ENCODE measurements at regions not wholly inside any gene's neighbourhood (a gene's known extent, or its start where the extent isn't known, plus 50 kb on each side); places are given as distances from the start of the nearest gene placed in this dataset.

GRCh38 chr4:16322183-16322582 is 95.9 kb upstream of the TAPT1 start:
- Histone ChIP-seq H3K27me3 (ENCODE audit: control insufficient read depth in 1 of 2, insufficient read depth in 1 of 2, low read length in 2 of 2) (peaks cover 0 to 10% of the 10 kb centered on the region in 2 experiments), H2BK12ac (ENCODE audit: low read length in 2 of 2) (no peak overlapping the region), H2AK5ac (ENCODE audit: low read length, severe bottlenecking) (no peak overlapping the region), H2AFZ (ENCODE audit: low read depth, low read length) (no peak overlapping the region), H3K4me1 (ENCODE audit: control insufficient read depth, insufficient read depth, low read depth, low read length) (no peaks in the 10 kb centered on the region), H3K23ac (ENCODE audit: low read length in 2 of 2) (no peak overlapping the region), H4K91ac (ENCODE audit: low read length) (no peak overlapping the region), H3K4me2 (ENCODE audit: low read length, poor library complexity, severe bottlenecking) (no peak overlapping the region), H4K8ac (ENCODE audit: low read length) (no peak overlapping the region), H3K18ac (ENCODE audit: low read depth in 1 of 2, low read length in 2 of 2) (no peak overlapping the region), H2BK15ac (ENCODE audit: low read depth, poor library complexity, severe bottlenecking) (no peak overlapping the region), H3K36me3 (ENCODE audit: control insufficient read depth in 1 of 2, insufficient read depth in 2 of 2, low read depth in 1 of 2, low read length in 2 of 2) (no peaks in the 10 kb centered on the region), H2BK120ac (ENCODE audit: low read depth, low read length) (no peak overlapping the region), H3K4ac (ENCODE audit: low read depth in 1 of 2, low read length in 2 of 2) (no peak overlapping the region), H3K27ac (ENCODE audit: low read length, poor library complexity, severe bottlenecking) (no peak overlapping the region), H3K9me3 (ENCODE audit: control insufficient read depth, low read length) (peaks cover 2% of the 10 kb centered on the region), H3K79me1 (replicated peaks; ENCODE audit: low read length, poor library complexity, severe bottlenecking) (no peaks in the 10 kb centered on the region), H2BK5ac (ENCODE audit: low read depth, low read length, poor library complexity, severe bottlenecking) (no peak overlapping the region), H3K9ac (ENCODE audit: low read length) (no peak overlapping the region), H3K4me3 (ENCODE audit: insufficient read depth in 1 of 2, low read depth in 1 of 2, low read length in 2 of 2) (no peak overlapping the region), H3K14ac (ENCODE audit: low read length in 2 of 2) (no peak overlapping the region)
- no peak for DNase-seq
- WGBS = no CpG with 5 or more reads among the region's 1 CpG

GRCh38 chr4:16315456-16315855 is 89.2 kb upstream of the TAPT1 start:
- no peak overlapping the region for H2AFZ ChIP-seq (ENCODE audit: low read depth, low read length)
- H2AK5ac ChIP-seq (ENCODE audit: low read length, severe bottlenecking) = no peak overlapping the region
- H3K4me1 ChIP-seq (ENCODE audit: control insufficient read depth, insufficient read depth, low read depth, low read length) = no peaks in the 10 kb centered on the region
- H2BK5ac ChIP-seq (ENCODE audit: low read depth, low read length, poor library complexity, severe bottlenecking) = no peak overlapping the region
- no peak overlapping the region for H2BK15ac ChIP-seq (ENCODE audit: low read depth, poor library complexity, severe bottlenecking)
- H2BK12ac ChIP-seq (ENCODE audit: low read length in 2 of 2) = no peak overlapping the region
- peaks cover 2% of the 10 kb centered on the region for H3K9me3 ChIP-seq (ENCODE audit: control insufficient read depth, low read length)
- H3K4me3 ChIP-seq (ENCODE audit: insufficient read depth in 1 of 2, low read depth in 1 of 2, low read length in 2 of 2) = no peak overlapping the region
- no peak overlapping the region for H3K9ac ChIP-seq (ENCODE audit: low read length)
- H2BK120ac ChIP-seq (ENCODE audit: low read depth, low read length) = no peak overlapping the region
- no peaks in the 10 kb centered on the region for H3K27me3 ChIP-seq (ENCODE audit: control insufficient read depth in 1 of 2, insufficient read depth in 1 of 2, low read length in 2 of 2)
- no peak overlapping the region for H4K91ac ChIP-seq (ENCODE audit: low read length)
- H3K23ac ChIP-seq (ENCODE audit: low read length in 2 of 2) = no peak overlapping the region
- no peak overlapping the region for H3K14ac ChIP-seq (ENCODE audit: low read length in 2 of 2)
- no peak overlapping the region for H3K18ac ChIP-seq (ENCODE audit: low read depth in 1 of 2, low read length in 2 of 2)
- no peak overlapping the region for H3K27ac ChIP-seq (ENCODE audit: low read length, poor library complexity, severe bottlenecking)
- no peaks in the 10 kb centered on the region for H3K36me3 ChIP-seq (ENCODE audit: control insufficient read depth in 1 of 2, insufficient read depth in 2 of 2, low read depth in 1 of 2, low read length in 2 of 2)
- no peak overlapping the region for H3K4me2 ChIP-seq (ENCODE audit: low read length, poor library complexity, severe bottlenecking)
- WGBS = 94% methylated on average over 8 of the region's 8 CpGs
- H4K8ac ChIP-seq (ENCODE audit: low read length) = no peak overlapping the region
- no peak for DNase-seq
- H3K79me1 ChIP-seq (replicated peaks; ENCODE audit: low read length, poor library complexity, severe bottlenecking) = no peaks in the 10 kb centered on the region
- no peak overlapping the region for H3K4ac ChIP-seq (ENCODE audit: low read depth in 1 of 2, low read length in 2 of 2)

DNA sequence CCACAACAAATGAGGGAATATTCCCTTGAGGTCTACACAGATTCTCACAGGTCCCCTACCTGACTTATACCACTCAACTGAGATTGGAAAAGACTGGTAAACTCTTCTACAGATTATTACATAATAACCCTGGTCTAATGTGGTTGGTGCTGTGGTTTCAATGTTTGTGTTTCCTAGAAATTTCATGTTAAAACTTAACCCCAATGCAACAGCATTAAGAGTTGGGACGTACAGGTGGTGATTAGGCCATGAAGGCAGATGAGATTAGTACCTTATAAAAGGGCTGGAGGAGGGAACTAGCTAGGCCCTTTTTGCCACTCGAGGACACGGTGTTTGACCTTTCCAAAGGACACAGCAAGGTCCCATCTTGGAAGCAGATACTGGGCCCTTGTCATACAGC is 84.3 kb upstream of the TAPT1 start:
- no peak overlapping the region for H4K91ac ChIP-seq (ENCODE audit: low read length)
- H2BK5ac ChIP-seq (ENCODE audit: low read depth, low read length, poor library complexity, severe bottlenecking) = no peak overlapping the region
- WGBS = 77% methylated on average over 3 of the region's 3 CpGs

DNA sequence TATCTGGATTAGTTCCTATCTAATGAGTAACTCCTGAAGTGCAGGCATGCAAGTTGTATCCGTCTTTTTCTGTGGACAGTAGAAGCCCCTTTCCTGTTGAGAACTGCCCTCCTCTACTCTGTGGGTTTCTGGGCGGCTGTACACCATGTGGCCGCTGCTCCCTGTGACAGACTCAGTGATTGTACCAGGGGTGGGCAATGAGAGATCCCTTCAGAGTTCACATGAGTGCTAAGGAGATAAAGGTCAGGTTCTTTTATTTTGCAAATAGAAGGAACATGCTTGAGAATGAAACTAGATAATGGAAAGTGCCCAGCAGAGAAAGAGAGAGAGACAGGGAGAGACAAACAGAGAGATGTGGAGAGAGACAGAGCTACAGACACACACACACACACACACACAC is 76.4 kb upstream of the TAPT1 start:
- H3K23ac ChIP-seq (ENCODE audit: low read length in 2 of 2) = no peak overlapping the region
- peak overlapping the region; percentile 28 for H4K8ac ChIP-seq (ENCODE audit: low read length)
- H2AK5ac ChIP-seq (ENCODE audit: low read length, severe bottlenecking) = no peak overlapping the region
- no peak overlapping the region for H3K18ac ChIP-seq (ENCODE audit: low read depth in 1 of 2, low read length in 2 of 2)
- no peak overlapping the region for H2BK5ac ChIP-seq (ENCODE audit: low read depth, low read length, poor library complexity, severe bottlenecking)
- no peak overlapping the region for H2BK15ac ChIP-seq (ENCODE audit: low read depth, poor library complexity, severe bottlenecking)
- no peak overlapping the region for H2BK12ac ChIP-seq (ENCODE audit: low read length in 2 of 2)
- DNase-seq = peak; percentile 5
- H3K4me3 ChIP-seq (ENCODE audit: insufficient read depth in 1 of 2, low read depth in 1 of 2, low read length in 2 of 2) = no peak overlapping the region
- H2BK120ac ChIP-seq (ENCODE audit: low read depth, low read length) = no peak overlapping the region
- H3K4me2 ChIP-seq (ENCODE audit: low read length, poor library complexity, severe bottlenecking) = no peak overlapping the region
- H3K27me3 ChIP-seq (ENCODE audit: control insufficient read depth in 1 of 2, insufficient read depth in 1 of 2, low read length in 2 of 2) = peaks cover 0 to 7% of the 10 kb centered on the region in 2 experiments
- H3K4me1 ChIP-seq (ENCODE audit: control insufficient read depth, insufficient read depth, low read depth, low read length) = no peaks in the 10 kb centered on the region
- no peak overlapping the region for H3K14ac ChIP-seq (ENCODE audit: low read length in 2 of 2)
- H4K91ac ChIP-seq (ENCODE audit: low read length) = peak overlapping the region; percentile 61
- H3K9ac ChIP-seq (ENCODE audit: low read length) = no peak overlapping the region
- H3K9me3 ChIP-seq (ENCODE audit: control insufficient read depth, low read length) = peaks cover under 1% of the 10 kb centered on the region
- no peak overlapping the region for H2AFZ ChIP-seq (ENCODE audit: low read depth, low read length)
- H3K4ac ChIP-seq (ENCODE audit: low read depth in 1 of 2, low read length in 2 of 2) = no peak overlapping the region
- H3K27ac ChIP-seq (ENCODE audit: low read length, poor library complexity, severe bottlenecking) = no peak overlapping the region
- 66% methylated on average over 3 of the region's 3 CpGs for WGBS
- no peaks in the 10 kb centered on the region for H3K36me3 ChIP-seq (ENCODE audit: control insufficient read depth in 1 of 2, insufficient read depth in 2 of 2, low read depth in 1 of 2, low read length in 2 of 2)
- no peaks in the 10 kb centered on the region for H3K79me1 ChIP-seq (replicated peaks; ENCODE audit: low read length, poor library complexity, severe bottlenecking)

More for the DNA sequence above, 84.3 kb upstream of the TAPT1 start:
- Histone ChIP-seq H2AK5ac (ENCODE audit: low read length, severe bottlenecking) (no peak overlapping the region), H2BK15ac (ENCODE audit: low read depth, poor library complexity, severe bottlenecking) (no peak overlapping the region), H2AFZ (ENCODE audit: low read depth, low read length) (no peak overlapping the region), H3K23ac (ENCODE audit: low read length in 2 of 2) (no peak overlapping the region), H3K4me1 (ENCODE audit: control insufficient read depth, insufficient read depth, low read depth, low read length) (no peaks in the 10 kb centered on the region), H3K27me3 (ENCODE audit: control insufficient read depth in 1 of 2, insufficient read depth in 1 of 2, low read length in 2 of 2) (peaks cover 0 to 11% of the 10 kb centered on the region in 2 experiments), H3K4ac (ENCODE audit: low read depth in 1 of 2, low read length in 2 of 2) (no peak overlapping the region), H2BK120ac (ENCODE audit: low read depth, low read length) (no peak overlapping the region), H3K9ac (ENCODE audit: low read length) (no peak overlapping the region), H3K14ac (ENCODE audit: low read length in 2 of 2) (no peak overlapping the region), H3K36me3 (ENCODE audit: control insufficient read depth in 1 of 2, insufficient read depth in 2 of 2, low read depth in 1 of 2, low read length in 2 of 2) (no peaks in the 10 kb centered on the region), H2BK12ac (ENCODE audit: low read length in 2 of 2) (no peak overlapping the region), H3K79me1 (replicated peaks; ENCODE audit: low read length, poor library complexity, severe bottlenecking) (no peaks in the 10 kb centered on the region), H4K8ac (ENCODE audit: low read length) (no peak overlapping the region), H3K27ac (ENCODE audit: low read length, poor library complexity, severe bottlenecking) (no peak overlapping the region), H3K9me3 (ENCODE audit: control insufficient read depth, low read length) (no peaks in the 10 kb centered on the region), H3K4me2 (ENCODE audit: low read length, poor library complexity, severe bottlenecking) (no peak overlapping the region), H3K4me3 (ENCODE audit: insufficient read depth in 1 of 2, low read depth in 1 of 2, low read length in 2 of 2) (no peak overlapping the region), H3K18ac (ENCODE audit: low read depth in 1 of 2, low read length in 2 of 2) (no peak overlapping the region)
- DNase-seq = no peak
